GM19455 (cell line): ENCODE measurements at regions not wholly inside any gene's neighbourhood (a gene's known extent, or its start where the extent isn't known, plus 50 kb on each side); places are given as distances from the start of the nearest gene placed in this dataset.
"Not testable (repeated sequence)": the region's sequence is repeated elsewhere in the genome, so short reads cannot be mapped to it uniquely, and the experiment has no call there.

ENCODE experiments used
- ATAC-seq: cut with Tn5 transposase; IDR thresholded peaks from one replicate; pipeline ENCODE4 v1.9.1; 2021; ENCODE audit not compliant: unreplicated experiment

- ATAC-seq, result no peak
These were observed 257.6 kb downstream of the KLF13 start for GRCh38 chr15:31584195-31584594.

- no peak for ATAC-seq
These were observed 258.6 kb downstream of the KLF13 start for GRCh38 chr15:31585240-31585639.

- no peak for ATAC-seq
These were observed 260.2 kb downstream of the KLF13 start for GRCh38 chr15:31586841-31587240.

- ATAC-seq, result no peak
These were observed 260.9 kb downstream of the KLF13 start for GRCh38 chr15:31587583-31587982.

GRCh38 chr15:31590609-31591008 lies 264.0 kb downstream of the KLF13 start:
- ATAC-seq, result no peak

GRCh38 chr15:31591908-31592307 lies 265.3 kb downstream of the KLF13 start:
- no peak for ATAC-seq

- no peak for ATAC-seq
These were observed 270.8 kb downstream of the KLF13 start for GRCh38 chr15:31597466-31597865.

GRCh38 chr15:31598620-31599019 lies 272.0 kb downstream of the KLF13 start:
- ATAC-seq, result no peak

- ATAC-seq, result no peak
These were observed 278.9 kb downstream of the KLF13 start for GRCh38 chr15:31605467-31605931.

GRCh38 chr15:31606194-31606669 lies 279.6 kb downstream of the KLF13 start:
- ATAC-seq, result no peak

- no peak for ATAC-seq
These were observed 280.4 kb downstream of the KLF13 start for GRCh38 chr15:31606931-31607497.

GRCh38 chr15:31607656-31608055 lies 281.0 kb downstream of the KLF13 start:
- ATAC-seq, result no peak

GRCh38 chr15:31609258-31609681 lies 282.6 kb downstream of the KLF13 start:
- ATAC-seq, result no peak

GRCh38 chr15:31609906-31610305 lies 283.3 kb downstream of the KLF13 start:
- no peak for ATAC-seq

GRCh38 chr15:31615643-31616415 lies 289.2 kb downstream of the KLF13 start:
- ATAC-seq, result no peak

- ATAC-seq, result not testable (repeated sequence)
These were observed 296.7 kb downstream of the KLF13 start for GRCh38 chr15:31623297-31623696.

- ATAC-seq, result not testable (repeated sequence)
These were observed 297.5 kb downstream of the KLF13 start for GRCh38 chr15:31624115-31624514.

- ATAC-seq, result not testable (repeated sequence)
These were observed 309.1 kb downstream of the KLF13 start for GRCh38 chr15:31635715-31636114.

- ATAC-seq, result not testable (repeated sequence)
These were observed 310.3 kb downstream of the KLF13 start for GRCh38 chr15:31636911-31637310.

GRCh38 chr15:31643955-31644354 lies 317.3 kb downstream of the KLF13 start:
- not testable (repeated sequence) for ATAC-seq

- not testable (repeated sequence) for ATAC-seq
These were observed 318.1 kb downstream of the KLF13 start for GRCh38 chr15:31644761-31645160.

GRCh38 chr15:31647337-31647826 lies 320.7 kb downstream of the KLF13 start:
- ATAC-seq, result not testable (repeated sequence)
